ENCODE measurements at regions not wholly inside any gene's neighbourhood (a gene's known extent, or its start where the extent isn't known, plus 50 kb on each side); places are given as distances from the start of the nearest gene placed in this dataset.

DNA sequence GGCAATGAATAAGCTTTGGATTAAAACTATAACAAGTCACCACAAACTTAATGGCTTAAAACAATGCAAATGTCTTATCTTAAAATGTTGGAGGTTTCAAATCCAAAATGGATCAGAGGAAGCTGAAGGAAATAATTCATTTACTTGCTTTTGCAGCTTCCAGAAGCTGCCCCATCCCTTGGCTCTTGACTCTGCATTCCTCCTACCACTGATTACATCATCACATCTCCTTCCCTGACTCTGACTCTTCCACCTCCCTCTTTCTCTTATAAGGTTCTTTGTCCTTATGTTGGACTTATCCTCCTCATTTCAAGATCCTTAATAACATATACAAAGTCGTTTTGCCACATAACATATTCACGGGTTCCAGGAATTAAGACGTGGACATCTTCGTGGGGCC lies 982.8 kb upstream of the ROBO1 start:
- TF ChIP-seq, protein P1, sequence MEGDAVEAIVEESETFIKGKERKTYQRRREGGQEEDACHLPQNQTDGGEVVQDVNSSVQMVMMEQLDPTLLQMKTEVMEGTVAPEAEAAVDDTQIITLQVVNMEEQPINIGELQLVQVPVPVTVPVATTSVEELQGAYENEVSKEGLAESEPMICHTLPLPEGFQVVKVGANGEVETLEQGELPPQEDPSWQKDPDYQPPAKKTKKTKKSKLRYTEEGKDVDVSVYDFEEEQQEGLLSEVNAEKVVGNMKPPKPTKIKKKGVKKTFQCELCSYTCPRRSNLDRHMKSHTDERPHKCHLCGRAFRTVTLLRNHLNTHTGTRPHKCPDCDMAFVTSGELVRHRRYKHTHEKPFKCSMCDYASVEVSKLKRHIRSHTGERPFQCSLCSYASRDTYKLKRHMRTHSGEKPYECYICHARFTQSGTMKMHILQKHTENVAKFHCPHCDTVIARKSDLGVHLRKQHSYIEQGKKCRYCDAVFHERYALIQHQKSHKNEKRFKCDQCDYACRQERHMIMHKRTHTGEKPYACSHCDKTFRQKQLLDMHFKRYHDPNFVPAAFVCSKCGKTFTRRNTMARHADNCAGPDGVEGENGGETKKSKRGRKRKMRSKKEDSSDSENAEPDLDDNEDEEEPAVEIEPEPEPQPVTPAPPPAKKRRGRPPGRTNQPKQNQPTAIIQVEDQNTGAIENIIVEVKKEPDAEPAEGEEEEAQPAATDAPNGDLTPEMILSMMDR (IDR thresholded peaks at IDR 0.05): no peak
- TF ChIP-seq ZFX (IDR thresholded peaks at IDR 0.05; ENCODE audit: borderline replicate concordance): no peak

Measured in 22Rv1 (cell line).